PC-3 (cell line): ENCODE measurements at regions not wholly inside any gene's neighbourhood (a gene's known extent, or its start where the extent isn't known, plus 50 kb on each side); places are given as distances from the start of the nearest gene placed in this dataset.

Source experiments
- ATAC-seq: fragments of 200-7000 bp; cut with Tn5 transposase; 2 replicates; pipeline ENCODE4 v1.9.1; 2020; ENCODE audit warnings: mild to moderate bottlenecking, moderate library complexity
- BruUV-seq: library from RNA; stranded (reverse); fragments of 400-500 nt; replicated peaks from 2 replicates; lab custom pipeline; 2021; lab: Mats Ljungman, UMichigan
- CTCF ChIA-PET: fragments of 300-600 bp; sonication (Branson Sonifier 250); formaldehyde crosslinking; loops from one replicate; lab custom pipeline; 2022; ENCODE audit warnings: antibody characterized with exemption; lab: Charles Lee
- POLR2A ChIA-PET: fragments of 300-600 bp; sonication (Branson Sonifier 250); formaldehyde crosslinking; loops from one replicate; lab custom pipeline; 2022; ENCODE audit warnings: antibody characterized with exemption; ENCODE audit not compliant: unreplicated experiment; lab: Charles Lee
- DNase-seq: peaks from one replicate; pipeline ENCODE4 v3.0.0-alpha.2; 2015
- H2AFZ ChIP-seq: fragments of 300-600 bp; sonication (generic); 2 replicates; pipeline ENCODE4 v1.6.0; 2016; ENCODE audit warnings: antibody characterized with exemption, low read length
- H3F3A ChIP-seq: fragments of 300-600 bp; sonication (generic); one replicate; pipeline ENCODE4 v1.6.0; 2017; ENCODE audit warnings: antibody characterized with exemption, low read length, control low read depth, mild to moderate bottlenecking; ENCODE audit not compliant: unreplicated experiment
- H3K27ac ChIP-seq: fragments of 300-600 bp; sonication (generic); 2 replicates; pipeline ENCODE4 v1.5.1; 2016; ENCODE audit warnings: mild to moderate bottlenecking, low read length
- H3K27me3 ChIP-seq: fragments of 300-600 bp; sonication (generic); 2 replicates; pipeline ENCODE4 v1.6.1; 2016; ENCODE audit warnings: low read length, mixed read lengths
- H3K36me3 ChIP-seq: fragments of 300-600 bp; sonication (generic); 2 replicates; pipeline ENCODE4 v1.6.1; 2016; ENCODE audit warnings: low read depth, mixed run types, low read length, mixed read lengths
- H3K4me1 ChIP-seq: fragments of 300-600 bp; sonication (generic); 2 replicates; pipeline ENCODE4 v1.5.1; 2016; ENCODE audit warnings: low read length; ENCODE audit not compliant: insufficient read depth
- H3K4me2 ChIP-seq: fragments of 300-600 bp; sonication (generic); 2 replicates; pipeline ENCODE4 v1.6.0; 2016; ENCODE audit warnings: low read length
- H3K4me3 ChIP-seq: fragments of 300-600 bp; sonication (generic); 2 replicates; pipeline ENCODE4 v1.5.1; 2016; ENCODE audit warnings: mild to moderate bottlenecking, low read length, mixed read lengths
- H3K79me2 ChIP-seq: fragments of 300-600 bp; sonication (generic); 2 replicates; pipeline ENCODE4 v1.6.1; 2017; ENCODE audit warnings: low read length, mixed read lengths
- H3K9ac ChIP-seq: fragments of 300-600 bp; sonication (generic); 2 replicates; pipeline ENCODE4 v1.6.0; 2016; ENCODE audit warnings: mild to moderate bottlenecking, low read length
- H3K9me2 ChIP-seq: fragments of 300-600 bp; sonication (generic); replicated peaks from 2 replicates; pipeline ENCODE4 v1.6.1; 2016; ENCODE audit warnings: mixed run types, low read length, mixed read lengths
- H3K9me3 ChIP-seq: fragments of 300-600 bp; sonication (generic); 2 replicates; pipeline ENCODE4 v1.6.1; 2016; ENCODE audit warnings: low read length, mixed read lengths
- H4K20me1 ChIP-seq: fragments of 300-600 bp; sonication (generic); 2 replicates; pipeline ENCODE4 v1.6.1; 2016; ENCODE audit warnings: low read length, mixed read lengths
- CTCF ChIP-seq: fragments of 300-600 bp; sonication (generic); conservative IDR thresholded peaks from 2 replicates; pipeline ENCODE4 v1.5.1; 2017; ENCODE audit warnings: antibody characterized with exemption, low read depth, mild to moderate bottlenecking, low read length
- EZH2 ChIP-seq: fragments of 300-600 bp; sonication (generic); IDR thresholded peaks from one replicate; pipeline ENCODE4 v1.6.1; 2017; ENCODE audit warnings: antibody characterized with exemption, mild to moderate bottlenecking, low read length; ENCODE audit not compliant: unreplicated experiment
- EZH2phosphoT487 ChIP-seq: fragments of 300-600 bp; sonication (generic); IDR thresholded peaks from 2 replicates; pipeline ENCODE4 v1.6.1; 2018; ENCODE audit warnings: mild to moderate bottlenecking, antibody characterized with exemption, low read length, borderline replicate concordance
- intact Hi-C: fragments of 100-400 bp; cut with micrococcal nuclease; formaldehyde crosslinking; loops from 2 replicates; pipeline ENCODE4 v1.9.0; 2023

- CTCF ChIA-PET = no interaction called here
- Histone ChIP-seq H3K4me2 (no peak overlapping the region), H4K20me1 (no peaks in the 10 kb centered on the region), H3K79me2 (no peaks in the 10 kb centered on the region), H3K9me3 (peaks cover 8% of the 10 kb centered on the region), H3K27ac (no peak overlapping the region), H3F3A (no peaks in the 10 kb centered on the region), H2AFZ (no peak overlapping the region), H3K4me3 (no peak overlapping the region), H3K9ac (no peak overlapping the region), H3K9me2 (no peaks in the 10 kb centered on the region), H3K36me3 (no peaks in the 10 kb centered on the region), H3K27me3 (no peaks in the 10 kb centered on the region), H3K4me1 (no peaks in the 10 kb centered on the region)
- DNase-seq (peak; percentile 27), ATAC-seq (no peak)
- no TSS peak for BruUV-seq
- intact Hi-C loops = no loop called here
- TF ChIP-seq EZH2 = no peak
- TF ChIP-seq EZH2phosphoT487 = no peak
- no peak for TF ChIP-seq CTCF
- POLR2A ChIA-PET = no interaction called here
These were observed 364.1 kb upstream of the CNTN4 start for GRCh38 chr3:1734494-1735122.

GRCh38 chr3:1752205-1752604, 346.5 kb upstream of the CNTN4 start:
- H3K9ac ChIP-seq = no peak overlapping the region
- ATAC-seq = no peak
- no peaks in the 10 kb centered on the region for H3K36me3 ChIP-seq
- H3K4me3 ChIP-seq = no peak overlapping the region
- H2AFZ ChIP-seq = no peak overlapping the region
- no peaks in the 10 kb centered on the region for H3F3A ChIP-seq
- TF ChIP-seq EZH2phosphoT487 (no peak), EZH2 (no peak), CTCF (no peak)
- intact Hi-C loops = no loop called here
- H3K4me1 ChIP-seq = no peaks in the 10 kb centered on the region
- no peaks in the 10 kb centered on the region for H3K9me2 ChIP-seq
- no peak overlapping the region for H3K4me2 ChIP-seq
- ChIA-PET CTCF (no interaction called here), POLR2A (no interaction called here)
- H3K27me3 ChIP-seq = no peaks in the 10 kb centered on the region
- H4K20me1 ChIP-seq = no peaks in the 10 kb centered on the region
- H3K27ac ChIP-seq = no peak overlapping the region
- BruUV-seq = no TSS peak
- no peaks in the 10 kb centered on the region for H3K79me2 ChIP-seq
- H3K9me3 ChIP-seq = peaks cover 37% of the 10 kb centered on the region
- no peak for DNase-seq

- no peak overlapping the region for H3K27ac ChIP-seq
- H3K9me3 ChIP-seq = peaks cover 30% of the 10 kb centered on the region
- H3K4me1 ChIP-seq = no peaks in the 10 kb centered on the region
- H3K4me3 ChIP-seq = no peak overlapping the region
- no peaks in the 10 kb centered on the region for H3K27me3 ChIP-seq
- ChIA-PET CTCF (no interaction called here), POLR2A (no interaction called here)
- no peak overlapping the region for H2AFZ ChIP-seq
- ATAC-seq (no peak), DNase-seq (no peak)
- no peaks in the 10 kb centered on the region for H3F3A ChIP-seq
- no TSS peak for BruUV-seq
- H3K79me2 ChIP-seq = no peaks in the 10 kb centered on the region
- TF ChIP-seq EZH2 (no peak), EZH2phosphoT487 (no peak)
- no peaks in the 10 kb centered on the region for H3K36me3 ChIP-seq
- no peaks in the 10 kb centered on the region for H3K9me2 ChIP-seq
- no peak overlapping the region for H3K9ac ChIP-seq
- intact Hi-C loops = no loop called here
- H4K20me1 ChIP-seq = no peaks in the 10 kb centered on the region
- no peak overlapping the region for H3K4me2 ChIP-seq
These were observed 332.3 kb upstream of the CNTN4 start for GRCh38 chr3:1766384-1766783.
